ENCODE measurements at regions not wholly inside any gene's neighbourhood (a gene's known extent, or its start where the extent isn't known, plus 50 kb on each side); places are given as distances from the start of the nearest gene placed in this dataset.

DNA sequence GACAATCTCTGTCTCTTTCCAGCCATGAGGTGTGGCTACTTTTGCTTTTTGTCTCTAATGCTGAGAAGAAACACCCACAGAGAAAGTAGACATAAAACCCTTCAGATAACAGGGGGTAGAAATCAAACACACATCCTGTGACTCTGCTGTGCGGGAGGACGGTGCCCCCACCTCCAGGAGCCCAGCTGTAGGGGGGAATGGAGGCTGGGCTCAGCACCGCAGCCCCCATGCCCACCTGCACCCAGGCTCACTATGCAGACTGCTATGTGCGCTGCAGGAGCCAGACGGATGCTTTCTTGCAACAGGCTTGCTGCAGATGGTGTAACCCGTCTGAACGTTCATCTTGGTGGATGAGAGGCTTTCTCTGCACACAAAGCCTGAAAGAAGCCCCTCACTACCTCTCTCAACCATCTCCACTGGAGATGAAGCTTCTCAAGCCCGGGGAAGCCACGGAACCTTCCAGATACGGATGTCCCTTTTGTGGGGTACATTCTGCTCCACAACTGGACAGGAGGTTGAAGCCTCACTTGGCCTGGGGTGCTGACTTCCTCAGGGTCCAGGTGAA is 207.2 kb downstream of the GADD45G start:
- Histone ChIP-seq H3K9me1 (ENCODE audit: control insufficient read depth, extremely low read depth, insufficient read depth, low read length) (no peaks in the 10 kb centered on the region), H3K9ac (ENCODE audit: control insufficient read depth, extremely low read depth, insufficient read depth, low read length) (no peak overlapping the region), H3K4me3 (ENCODE audit: control insufficient read depth in 2 of 3, extremely low read depth in 1 of 3, insufficient read depth in 2 of 3, low read depth in 1 of 3, low read length in 3 of 3) (no peak overlapping the region), H3K79me2 (ENCODE audit: control insufficient read depth, insufficient read depth, low read length) (no peaks in the 10 kb centered on the region), H3K36me3 (ENCODE audit: control insufficient read depth in 2 of 2, extremely low read depth in 1 of 2, insufficient read depth in 2 of 2, low read length in 2 of 2) (no peaks in the 10 kb centered on the region), H3K4me2 (ENCODE audit: control insufficient read depth, extremely low read depth, insufficient read depth, low read depth, low read length) (no peak overlapping the region), H3K4me1 (ENCODE audit: control insufficient read depth, extremely low read depth, insufficient read depth, low read length) (peaks cover 3% of the 10 kb centered on the region), H3K27me3 (ENCODE audit: control insufficient read depth, extremely low read depth, insufficient read depth, low read length) (peaks cover 10% of the 10 kb centered on the region), H4K20me1 (ENCODE audit: control insufficient read depth, extremely low read depth, insufficient read depth, low read length) (no peaks in the 10 kb centered on the region), H3K9me3 (ENCODE audit: control insufficient read depth, low read depth, low read length) (no peaks in the 10 kb centered on the region), H2AFZ (ENCODE audit: control insufficient read depth, low read length) (no peak overlapping the region), H3K27ac (ENCODE audit: control insufficient read depth, insufficient read depth, low read length) (no peak overlapping the region)
- dilution Hi-C loops (cut with MboI; ENCODE audit: extremely low pct_ligation_motif_present, low sequenced_read_pairs) = no loop called here
- DNase-seq (ENCODE audit: low read depth, low spot score) (no peak), FAIRE-seq (no peak)
- TF ChIP-seq EZH2 (IDR thresholded peaks at IDR 0.05; ENCODE audit: low read length) = no peak
- no peak for TF ChIP-seq CTCF (optimal IDR thresholded peaks at IDR 0.05 in 1 of 3, IDR thresholded peaks at IDR 0.05 in 1 of 3, conservative IDR thresholded peaks at IDR 0.05 in 1 of 3; ENCODE audit: extremely low read depth in 1 of 3, insufficient read depth in 2 of 3, low read length in 3 of 3)

DNA sequence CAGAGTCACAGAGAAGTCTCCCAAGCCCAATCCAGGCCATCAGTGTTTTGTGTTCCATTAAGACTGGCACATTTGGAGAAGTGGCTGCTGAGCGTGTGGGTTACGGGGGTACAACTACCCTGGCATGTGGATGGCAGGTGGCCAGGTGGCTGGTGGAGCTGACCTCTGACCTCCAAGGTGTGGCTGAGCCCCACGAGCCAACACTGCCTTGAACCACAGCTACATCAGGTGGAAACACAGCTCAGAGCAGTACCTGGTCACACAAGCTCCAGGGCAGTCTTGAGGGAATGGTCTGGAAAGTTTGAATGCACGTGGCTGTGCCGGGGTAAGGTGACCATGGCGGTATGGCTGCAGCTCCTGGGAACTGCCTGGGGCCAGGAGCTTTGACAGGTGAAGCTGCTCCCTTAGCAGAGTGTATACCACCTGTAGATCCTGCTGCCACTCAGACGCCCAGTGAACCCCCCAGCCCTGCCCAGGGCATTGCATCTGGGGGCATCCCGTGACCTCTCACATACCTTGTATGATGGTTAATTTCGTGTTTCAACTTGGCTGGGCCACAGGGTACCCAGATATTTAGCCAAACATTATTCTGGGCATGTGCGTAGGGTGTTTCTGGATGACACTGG is 207.9 kb downstream of the GADD45G start:
- H3K27me3 ChIP-seq (ENCODE audit: control insufficient read depth, extremely low read depth, insufficient read depth, low read length) = peaks cover 10% of the 10 kb centered on the region
- no peaks in the 10 kb centered on the region for H4K20me1 ChIP-seq (ENCODE audit: control insufficient read depth, extremely low read depth, insufficient read depth, low read length)
- H3K9me1 ChIP-seq (ENCODE audit: control insufficient read depth, extremely low read depth, insufficient read depth, low read length) = no peaks in the 10 kb centered on the region
- no peak overlapping the region for H3K4me3 ChIP-seq (ENCODE audit: control insufficient read depth in 2 of 3, extremely low read depth in 1 of 3, insufficient read depth in 2 of 3, low read depth in 1 of 3, low read length in 3 of 3)
- no peak overlapping the region for H3K4me2 ChIP-seq (ENCODE audit: control insufficient read depth, extremely low read depth, insufficient read depth, low read depth, low read length)
- dilution Hi-C loops (cut with MboI; ENCODE audit: extremely low pct_ligation_motif_present, low sequenced_read_pairs) = no loop called here
- no peak for DNase-seq (ENCODE audit: low read depth, low spot score)
- H3K9ac ChIP-seq (ENCODE audit: control insufficient read depth, extremely low read depth, insufficient read depth, low read length) = no peak overlapping the region
- FAIRE-seq = no peak
- H3K36me3 ChIP-seq (ENCODE audit: control insufficient read depth in 2 of 2, extremely low read depth in 1 of 2, insufficient read depth in 2 of 2, low read length in 2 of 2) = no peaks in the 10 kb centered on the region
- TF ChIP-seq CTCF (optimal IDR thresholded peaks at IDR 0.05 in 1 of 3, IDR thresholded peaks at IDR 0.05 in 1 of 3, conservative IDR thresholded peaks at IDR 0.05 in 1 of 3; ENCODE audit: extremely low read depth in 1 of 3, insufficient read depth in 2 of 3, low read length in 3 of 3) (no peak), EZH2 (IDR thresholded peaks at IDR 0.05; ENCODE audit: low read length) (no peak)
- no peak overlapping the region for H3K27ac ChIP-seq (ENCODE audit: control insufficient read depth, insufficient read depth, low read length)
- H2AFZ ChIP-seq (ENCODE audit: control insufficient read depth, low read length) = no peak overlapping the region
- H3K9me3 ChIP-seq (ENCODE audit: control insufficient read depth, low read depth, low read length) = no peaks in the 10 kb centered on the region
- H3K4me1 ChIP-seq (ENCODE audit: control insufficient read depth, extremely low read depth, insufficient read depth, low read length) = peaks cover 3% of the 10 kb centered on the region
- no peaks in the 10 kb centered on the region for H3K79me2 ChIP-seq (ENCODE audit: control insufficient read depth, insufficient read depth, low read length)

Measured in keratinocyte (primary cell).